ENCODE measurements at regions not wholly inside any gene's neighbourhood (a gene's known extent, or its start where the extent isn't known, plus 50 kb on each side); places are given as distances from the start of the nearest gene placed in this dataset.
A peak's percentile ranks its signal among the peaks of the same experiment; 100 is the strongest.

- H3K4me2 ChIP-seq, result peak overlapping the region; percentile 37
- no peak for TF ChIP-seq Cebpa-rat (IDR thresholded peaks at IDR 0.05)
- H3K36me3 ChIP-seq, result no peaks in the 10 kb centered on the region
- H3K4me3 ChIP-seq, result no peak overlapping the region
- H3K27ac ChIP-seq, result no peak overlapping the region
- H3K9me3 ChIP-seq, result no peaks in the 10 kb centered on the region
- no peaks in the 10 kb centered on the region for H4K20me1 ChIP-seq
- no peak overlapping the region for H3K9ac ChIP-seq
- peaks cover 21% of the 10 kb centered on the region for H3K4me1 ChIP-seq
- no peaks in the 10 kb centered on the region for H3K27me3 ChIP-seq
Measured at GRCh38 chr7:73971704-73972341, 56.1 kb upstream of the ELN start.

GRCh38 chr7:73972614-73973013, 55.4 kb upstream of the ELN start:
- H3K27me3 ChIP-seq, result no peaks in the 10 kb centered on the region
- H3K4me1 ChIP-seq, result peaks cover 29% of the 10 kb centered on the region
- no peak for TF ChIP-seq Cebpa-rat (IDR thresholded peaks at IDR 0.05)
- H3K4me3 ChIP-seq, result no peak overlapping the region
- no peaks in the 10 kb centered on the region for H4K20me1 ChIP-seq
- no peaks in the 10 kb centered on the region for H3K36me3 ChIP-seq
- H3K9me3 ChIP-seq, result no peaks in the 10 kb centered on the region
- H3K4me2 ChIP-seq, result no peak overlapping the region
- no peak overlapping the region for H3K9ac ChIP-seq
- H3K27ac ChIP-seq, result no peak overlapping the region

GRCh38 chr7:73973091-73973490, 54.9 kb upstream of the ELN start:
- Histone ChIP-seq H3K4me2 (no peak overlapping the region), H3K9ac (no peak overlapping the region), H4K20me1 (no peaks in the 10 kb centered on the region), H3K9me3 (no peaks in the 10 kb centered on the region), H3K4me1 (peaks cover 34% of the 10 kb centered on the region), H3K4me3 (no peak overlapping the region), H3K36me3 (no peaks in the 10 kb centered on the region), H3K27ac (no peak overlapping the region), H3K27me3 (no peaks in the 10 kb centered on the region)
- TF ChIP-seq Cebpa-rat (IDR thresholded peaks at IDR 0.05), result no peak

- H3K9ac ChIP-seq, result no peak overlapping the region
Measured at GRCh38 chr7:73974101-73974947, 53.6 kb upstream of the ELN start.

GRCh38 chr7:73974948-73975926, 52.7 kb upstream of the ELN start:
- Histone ChIP-seq H4K20me1 (no peaks in the 10 kb centered on the region), H3K4me1 (peaks cover 48% of the 10 kb centered on the region), H3K27ac (no peak overlapping the region), H3K4me2 (no peak overlapping the region), H3K4me3 (no peak overlapping the region), H3K27me3 (no peaks in the 10 kb centered on the region), H3K9me3 (no peaks in the 10 kb centered on the region), H3K9ac (no peak overlapping the region), H3K36me3 (no peaks in the 10 kb centered on the region)
- no peak for TF ChIP-seq Cebpa-rat (IDR thresholded peaks at IDR 0.05)

More at GRCh38 chr7:73974101-73974947, 53.6 kb upstream of the ELN start:
- H3K9me3 ChIP-seq, result no peaks in the 10 kb centered on the region
- TF ChIP-seq Cebpa-rat (IDR thresholded peaks at IDR 0.05), result no peak
- H3K27ac ChIP-seq, result no peak overlapping the region
- H4K20me1 ChIP-seq, result no peaks in the 10 kb centered on the region
- no peaks in the 10 kb centered on the region for H3K27me3 ChIP-seq
- H3K4me1 ChIP-seq, result peaks cover 46% of the 10 kb centered on the region
- no peaks in the 10 kb centered on the region for H3K36me3 ChIP-seq
- no peak overlapping the region for H3K4me3 ChIP-seq
- H3K4me2 ChIP-seq, result no peak overlapping the region

GRCh38 chr7:73976761-73977618, 51.0 kb upstream of the ELN start:
- H3K9ac ChIP-seq, result no peak overlapping the region
- peaks cover 47% of the 10 kb centered on the region for H3K4me1 ChIP-seq
- TF ChIP-seq Cebpa-rat (IDR thresholded peaks at IDR 0.05), result no peak

GRCh38 chr7:73977619-73978618, 50.1 kb upstream of the ELN start:
- H3K27me3 ChIP-seq, result no peaks in the 10 kb centered on the region
- H3K4me3 ChIP-seq, result no peak overlapping the region
- H3K9ac ChIP-seq, result no peak overlapping the region
- peak overlapping the region; percentile 90 for H3K4me2 ChIP-seq
- H4K20me1 ChIP-seq, result no peaks in the 10 kb centered on the region
- no peaks in the 10 kb centered on the region for H3K36me3 ChIP-seq
- TF ChIP-seq Cebpa-rat (IDR thresholded peaks at IDR 0.05), result no peak
- peaks cover 53% of the 10 kb centered on the region for H3K4me1 ChIP-seq
- H3K27ac ChIP-seq, result peak overlapping the region; percentile 76; the same call in 1 of the 2 replicates
- no peaks in the 10 kb centered on the region for H3K9me3 ChIP-seq

More at GRCh38 chr7:73976761-73977618, 51.0 kb upstream of the ELN start:
- Histone ChIP-seq H3K4me2 (peak overlapping the region; percentile 90), H3K36me3 (no peaks in the 10 kb centered on the region), H4K20me1 (no peaks in the 10 kb centered on the region), H3K4me3 (no peak overlapping the region), H3K27ac (no peak overlapping the region), H3K27me3 (no peaks in the 10 kb centered on the region), H3K9me3 (no peaks in the 10 kb centered on the region)
